ENCODE measurements at regions not wholly inside any gene's neighbourhood (a gene's known extent, or its start where the extent isn't known, plus 50 kb on each side); places are given as distances from the start of the nearest gene placed in this dataset.

- TF ChIP-seq POLR2A (IDR thresholded peaks at IDR 0.05): no peak
- TF ChIP-seq, protein P1, sequence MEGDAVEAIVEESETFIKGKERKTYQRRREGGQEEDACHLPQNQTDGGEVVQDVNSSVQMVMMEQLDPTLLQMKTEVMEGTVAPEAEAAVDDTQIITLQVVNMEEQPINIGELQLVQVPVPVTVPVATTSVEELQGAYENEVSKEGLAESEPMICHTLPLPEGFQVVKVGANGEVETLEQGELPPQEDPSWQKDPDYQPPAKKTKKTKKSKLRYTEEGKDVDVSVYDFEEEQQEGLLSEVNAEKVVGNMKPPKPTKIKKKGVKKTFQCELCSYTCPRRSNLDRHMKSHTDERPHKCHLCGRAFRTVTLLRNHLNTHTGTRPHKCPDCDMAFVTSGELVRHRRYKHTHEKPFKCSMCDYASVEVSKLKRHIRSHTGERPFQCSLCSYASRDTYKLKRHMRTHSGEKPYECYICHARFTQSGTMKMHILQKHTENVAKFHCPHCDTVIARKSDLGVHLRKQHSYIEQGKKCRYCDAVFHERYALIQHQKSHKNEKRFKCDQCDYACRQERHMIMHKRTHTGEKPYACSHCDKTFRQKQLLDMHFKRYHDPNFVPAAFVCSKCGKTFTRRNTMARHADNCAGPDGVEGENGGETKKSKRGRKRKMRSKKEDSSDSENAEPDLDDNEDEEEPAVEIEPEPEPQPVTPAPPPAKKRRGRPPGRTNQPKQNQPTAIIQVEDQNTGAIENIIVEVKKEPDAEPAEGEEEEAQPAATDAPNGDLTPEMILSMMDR (IDR thresholded peaks at IDR 0.05): no peak
These were observed 127.7 kb upstream of the SRRM4 start for GRCh38 chr12:118853634-118854033.
